Activated CD8-positive, alpha-beta memory T cell treated with anti-CD3 and anti-CD28 coated beads for 36 hours (primary cell): ENCODE measurements at regions not wholly inside any gene's neighbourhood (a gene's known extent, or its start where the extent isn't known, plus 50 kb on each side); places are given as distances from the start of the nearest gene placed in this dataset.

Experiments
- CTCF ChIA-PET: fragments of 350-600 bp; sonication (Branson Sonifier 250); formaldehyde crosslinking; loops from one replicate; lab custom pipeline; 2021; ENCODE audit warnings: antibody characterized with exemption; lab: Charles Lee
- POLR2A ChIA-PET: fragments of 350-600 bp; sonication (Branson Sonifier 250); formaldehyde crosslinking; loops from one replicate; lab custom pipeline; 2021; ENCODE audit warnings: antibody characterized with exemption; lab: Charles Lee

- POLR2A ChIA-PET, result no interaction called here
Observed at GRCh38 chr7:155209478-155210319, 88.0 kb upstream of the INSIG1 start.

GRCh38 chr7:155210356-155210755, 87.3 kb upstream of the INSIG1 start:
- ChIA-PET POLR2A (no interaction called here), CTCF (no interaction called here)

More at GRCh38 chr7:155209478-155210319, 88.0 kb upstream of the INSIG1 start:
- CTCF ChIA-PET, result interaction anchor here (0.6 to 0.7 kb wide), 2 partner anchors 87 to 252 kb away, joined by 3 to 4 read pairs; no protein-coding TSS in a partner anchor

DNA sequence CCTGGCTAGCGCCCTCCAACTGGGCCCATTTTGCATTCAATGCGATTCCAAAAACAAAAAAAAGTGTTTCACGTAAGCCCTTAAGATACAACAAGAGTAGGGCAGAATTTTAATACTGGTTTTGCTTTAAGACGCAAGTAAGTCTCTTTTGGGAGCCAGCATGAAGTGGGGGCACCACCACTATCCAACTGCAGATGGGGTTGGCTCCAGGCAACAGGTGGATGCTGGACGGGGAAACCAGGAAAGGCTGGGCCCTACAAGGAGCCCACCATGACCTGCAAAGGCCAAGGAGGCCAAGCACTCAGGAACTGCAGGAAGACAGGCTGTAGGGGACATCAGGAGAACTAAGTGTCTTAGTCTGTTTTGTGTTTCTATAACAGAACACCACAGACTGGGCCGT, 86.5 kb upstream of the INSIG1 start:
- ChIA-PET POLR2A (no interaction called here), CTCF (no interaction called here)

GRCh38 chr7:155211761-155212160, 85.9 kb upstream of the INSIG1 start:
- ChIA-PET POLR2A (no interaction called here), CTCF (no interaction called here)

DNA sequence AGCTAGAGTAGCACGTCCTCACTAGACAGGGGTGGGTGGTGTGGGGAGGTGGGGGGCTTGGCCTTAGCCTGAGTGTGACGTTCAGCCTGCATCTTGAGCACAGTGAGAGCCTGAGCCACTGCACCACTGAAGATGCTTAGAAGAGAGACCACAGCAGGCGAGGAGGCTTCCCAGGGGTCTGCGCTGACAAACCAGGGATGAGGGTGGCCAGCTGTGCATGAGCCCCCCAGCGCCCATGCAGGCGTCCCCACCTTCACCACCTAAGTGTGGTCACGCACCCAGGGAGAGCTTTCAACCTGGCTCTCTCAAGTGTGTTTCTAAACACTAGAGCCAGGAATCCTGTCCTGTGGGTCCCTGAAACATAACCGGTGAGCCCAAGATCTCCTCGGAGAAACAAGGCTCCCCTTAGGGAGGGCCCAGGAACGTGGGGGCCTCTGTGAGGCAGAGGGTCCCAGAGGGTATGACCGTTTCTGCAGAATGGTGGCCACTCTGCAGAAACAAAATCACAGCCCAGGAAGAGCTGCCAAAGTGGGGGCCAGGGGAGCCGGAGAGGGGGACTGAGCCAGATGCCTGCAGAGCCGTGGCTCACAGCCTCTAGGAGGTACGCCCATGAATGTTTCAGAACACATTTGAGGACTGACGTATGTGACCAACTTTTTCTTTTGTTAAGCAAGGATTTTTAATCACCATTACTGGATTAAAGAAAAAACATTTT, 85.2 kb upstream of the INSIG1 start:
- CTCF ChIA-PET, result no interaction called here
- POLR2A ChIA-PET, result no interaction called here

GRCh38 chr7:155213385-155213784, 84.3 kb upstream of the INSIG1 start:
- POLR2A ChIA-PET, result no interaction called here
- CTCF ChIA-PET, result no interaction called here

DNA sequence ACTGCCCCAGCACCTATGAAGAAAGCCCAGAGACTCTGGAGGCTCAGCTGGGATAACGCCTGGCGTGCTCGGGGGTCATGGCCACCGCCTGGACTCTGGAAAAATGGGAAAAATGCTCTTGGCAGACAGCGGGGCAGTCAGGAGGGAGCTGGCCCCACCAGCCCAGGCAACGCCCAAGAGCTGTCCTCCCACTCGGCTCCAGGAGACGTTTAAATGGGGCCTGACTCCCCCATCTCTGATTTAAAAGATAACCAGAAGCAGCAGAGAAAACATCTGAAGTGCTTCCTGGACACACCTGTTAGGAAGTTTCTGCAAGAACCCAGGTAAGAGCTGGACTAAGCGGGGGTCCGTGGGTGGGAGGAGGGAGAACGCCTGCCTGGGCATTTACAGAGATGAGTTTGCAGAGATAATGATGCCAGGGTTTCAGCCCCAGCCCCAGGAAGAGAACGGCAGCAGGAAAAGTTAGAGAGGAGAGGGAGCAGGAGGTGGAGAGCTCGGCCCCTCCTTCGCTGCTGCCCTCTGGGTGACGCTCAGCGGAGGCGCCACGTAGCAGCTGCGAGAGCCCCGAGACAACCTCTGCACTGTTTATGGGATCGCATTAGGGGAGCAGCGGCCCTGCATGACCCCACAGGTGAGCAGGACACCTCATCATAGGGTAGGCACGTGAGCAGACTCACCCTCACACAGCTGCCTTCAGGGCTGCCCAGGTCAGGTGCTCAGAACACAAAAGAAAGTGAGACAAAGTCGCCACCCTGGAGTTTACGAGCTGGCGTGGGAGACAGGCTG, 83.5 kb upstream of the INSIG1 start:
- POLR2A ChIA-PET, result no interaction called here

GRCh38 chr7:155215576-155216325, 81.9 kb upstream of the INSIG1 start:
- ChIA-PET CTCF (interaction anchor here (1.0 kb wide), 1 partner anchor 25 kb away, joined by 3 read pairs; no protein-coding TSS in a partner anchor), POLR2A (interaction anchor here (0.6 kb wide), 1 partner anchor 129 kb away, joined by 3 read pairs; no protein-coding TSS in a partner anchor)

More for the DNA sequence above, 83.5 kb upstream of the INSIG1 start:
- CTCF ChIA-PET, result interaction anchor here (0.9 kb wide), 1 partner anchor 55 kb away, joined by 3 read pairs; no protein-coding TSS in a partner anchor

- POLR2A ChIA-PET, result no interaction called here
Observed at GRCh38 chr7:155216475-155217272, 81.0 kb upstream of the INSIG1 start.

GRCh38 chr7:155217634-155218033, 80.0 kb upstream of the INSIG1 start:
- CTCF ChIA-PET, result interaction anchor here (1.1 to 1.9 kb wide), 3 partner anchors 11 to 27 kb away, joined by 3 to 6 read pairs (median 3); no protein-coding TSS in a partner anchor
- POLR2A ChIA-PET, result no interaction called here

More at GRCh38 chr7:155216475-155217272, 81.0 kb upstream of the INSIG1 start:
- CTCF ChIA-PET, result interaction anchor here (0.6 to 1.9 kb wide), 4 partner anchors 11 to 215 kb away, joined by 3 to 6 read pairs (median 3); no protein-coding TSS in a partner anchor

- POLR2A ChIA-PET, result no interaction called here
- CTCF ChIA-PET, result interaction anchor here (1.1 to 1.9 kb wide), 4 partner anchors 10 to 27 kb away, joined by 3 to 6 read pairs (median 3); no protein-coding TSS in a partner anchor
Observed at GRCh38 chr7:155218276-155219153, 79.2 kb upstream of the INSIG1 start.

GRCh38 chr7:155219154-155219531, 78.5 kb upstream of the INSIG1 start:
- CTCF ChIA-PET, result interaction anchor here (1.2 kb wide), 1 partner anchor 12 kb away, joined by 3 read pairs; no protein-coding TSS in a partner anchor
- POLR2A ChIA-PET, result no interaction called here

DNA sequence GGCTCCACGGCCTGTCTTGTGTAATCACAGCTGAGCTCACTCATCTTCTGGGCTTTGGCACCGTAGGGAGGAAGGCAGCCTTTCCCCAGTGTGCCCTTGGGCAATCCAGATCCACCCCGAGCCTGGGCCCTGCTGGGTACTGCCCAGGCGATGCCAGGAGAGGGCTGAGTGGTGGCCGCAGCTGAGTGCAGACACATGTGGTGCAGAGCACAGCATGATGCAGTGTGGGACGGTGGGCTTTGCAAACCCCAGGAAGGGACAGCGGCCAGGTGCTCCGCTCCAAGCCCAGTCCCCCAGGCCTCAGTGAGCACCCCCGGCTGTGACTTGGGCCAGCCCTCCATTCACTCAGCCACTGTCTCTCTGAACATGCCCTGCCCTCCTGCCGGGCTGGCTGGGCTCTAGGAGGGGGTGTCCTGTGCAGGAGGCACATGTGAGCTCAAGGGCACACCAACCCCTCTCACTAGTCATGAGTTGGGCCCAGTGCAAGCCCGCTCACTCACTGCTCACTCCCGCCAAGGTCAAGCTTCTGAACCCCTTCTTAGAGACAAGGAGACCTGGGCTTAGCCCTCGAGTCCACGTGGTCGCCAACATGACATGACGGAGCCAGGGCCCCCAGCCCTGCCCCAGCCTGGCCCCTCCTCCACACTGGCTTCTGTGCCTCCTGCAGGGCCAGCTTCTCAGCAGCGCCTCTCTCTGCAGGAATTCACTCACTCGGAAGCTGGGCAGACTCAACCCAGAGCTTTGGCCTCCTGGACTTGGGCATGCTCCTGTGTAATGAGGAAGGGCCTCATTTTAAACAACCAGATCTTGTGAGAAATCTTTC, 77.5 kb upstream of the INSIG1 start:
- CTCF ChIA-PET, result no interaction called here
- POLR2A ChIA-PET, result no interaction called here

DNA sequence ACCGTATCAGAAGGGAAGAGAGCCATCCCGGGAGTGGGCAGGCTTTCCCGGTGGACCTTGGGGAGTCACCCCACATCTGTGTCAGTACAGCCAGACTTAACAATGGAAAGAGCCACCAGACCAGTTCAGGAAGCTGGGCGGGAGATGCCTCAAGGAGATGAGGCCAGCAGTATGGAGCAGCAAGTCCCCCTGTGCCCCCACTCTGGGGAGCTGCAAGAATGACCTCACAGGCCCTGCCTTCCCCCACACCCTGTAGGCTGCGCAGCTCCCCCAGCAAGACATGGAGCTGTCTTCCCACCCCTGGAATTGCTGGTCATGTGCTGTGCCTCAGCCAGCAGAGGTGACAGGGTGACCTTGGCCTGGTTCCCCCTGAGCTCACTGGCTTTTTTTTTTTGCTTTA, 76.8 kb upstream of the INSIG1 start:
- ChIA-PET POLR2A (no interaction called here), CTCF (no interaction called here)

- POLR2A ChIA-PET, result no interaction called here
- CTCF ChIA-PET, result no interaction called here
Observed at GRCh38 chr7:155221547-155221946, 76.1 kb upstream of the INSIG1 start.

GRCh38 chr7:155222061-155222460, 75.6 kb upstream of the INSIG1 start:
- ChIA-PET POLR2A (no interaction called here), CTCF (no interaction called here)
